Breast epithelium (tissue), 4 donors: ENCODE measurements at regions not wholly inside any gene's neighbourhood (a gene's known extent, or its start where the extent isn't known, plus 50 kb on each side); places are given as distances from the start of the nearest gene placed in this dataset.

Source experiments
- DNase-seq, 2 donors: peaks; one replicate each; pipeline ENCODE4 v3.0.0-alpha.2; 2019; ENCODE audit warnings: low spot score in 2 of 2
- H3K27ac ChIP-seq, 2 donors: fragments of 200-600 bp; sonication (generic) in 1 of 2; one replicate each; pipeline ENCODE4 v1.5.1; 2016 to 2019; ENCODE audit warnings: mild to moderate bottlenecking in 1 of 2
- H3K27me3 ChIP-seq, 2 donors: fragments of 200-600 bp; sonication (generic) in 1 of 2; one replicate each; pipeline versions ENCODE4 v1.5.1 to v1.6.0; 2017 to 2019; ENCODE audit warnings: control low read depth in 1 of 2, mild to moderate bottlenecking in 1 of 2
- H3K36me3 ChIP-seq: fragments of 200-600 bp; one replicate; pipeline ENCODE4 v1.5.1; 2019
- H3K4me1 ChIP-seq, 2 donors: fragments of 200-600 bp; sonication (generic); one replicate each; pipeline ENCODE4 v1.5.1; 2016 to 2019; ENCODE audit warnings: control low read depth in 1 of 2
- H3K4me3 ChIP-seq, 3 donors: fragments of 200-600 bp; sonication (generic); 1 replicate in 2 of 3; 2 replicates in 1 of 3; pipeline ENCODE4 v1.5.1; 2016 to 2019; ENCODE audit warnings: mild to moderate bottlenecking in 3 of 3, moderate library complexity in 2 of 3
- H3K9me3 ChIP-seq, 2 donors: fragments of 200-600 bp; sonication (generic) in 1 of 2; one replicate each; pipeline ENCODE4 v1.5.1; 2016 to 2019; ENCODE audit warnings: control low read depth in 1 of 2
- CTCF ChIP-seq, 3 donors: fragments of 450-650 bp; IDR thresholded peaks; one replicate each; pipeline ENCODE4 v1.5.1; 2016 to 2017; ENCODE audit warnings: antibody characterized with exemption in 3 of 3, mild to moderate bottlenecking in 3 of 3, moderate library complexity in 3 of 3
- POLR2A ChIP-seq: fragments of 450-650 bp; IDR thresholded peaks from one replicate; pipeline ENCODE4 v1.6.1; 2016; ENCODE audit warnings: antibody characterized with exemption, mild to moderate bottlenecking, moderate library complexity
- POLR2AphosphoS5 ChIP-seq, 3 donors: sonication (generic); formaldehyde crosslinking; IDR thresholded peaks; one replicate each; pipeline ENCODE4 v1.6.1; 2017; ENCODE audit warnings: antibody characterized with exemption in 3 of 3
- intact Hi-C: fragments of 100-400 bp; cut with DNase I; formaldehyde crosslinking; loops from one replicate; pipeline ENCODE4 v1.15.1; 2023; ENCODE audit warnings: low total_unique reads

- intact Hi-C loops = no loop called here
- Histone ChIP-seq H3K4me3 (no peak overlapping the region), H3K27me3 (no peaks in the 10 kb centered on the region), H3K36me3 (no peaks in the 10 kb centered on the region), H3K9me3 (no peaks in the 10 kb centered on the region), H3K27ac (no peak overlapping the region), H3K4me1 (no peaks in the 10 kb centered on the region)
- no peak for TF ChIP-seq POLR2AphosphoS5 (IDR thresholded peaks at IDR 0.05)
- TF ChIP-seq POLR2A = no peak
- TF ChIP-seq CTCF (IDR thresholded peaks at IDR 0.05) = no peak
- DNase-seq = no peak
Observed at GRCh38 chr1:198867182-198867581, 228.3 kb downstream of the PTPRC start.

GRCh38 chr1:198873696-198874230, 234.9 kb downstream of the PTPRC start:
- intact Hi-C loops = no loop called here
- H3K27ac ChIP-seq = no peak overlapping the region
- H3K4me1 ChIP-seq = no peaks in the 10 kb centered on the region
- no peaks in the 10 kb centered on the region for H3K36me3 ChIP-seq
- no peaks in the 10 kb centered on the region for H3K27me3 ChIP-seq
- DNase-seq = no peak
- H3K4me3 ChIP-seq = no peak overlapping the region
- no peaks in the 10 kb centered on the region for H3K9me3 ChIP-seq
- TF ChIP-seq POLR2A (no peak), CTCF (IDR thresholded peaks at IDR 0.05) (no peak), POLR2AphosphoS5 (IDR thresholded peaks at IDR 0.05) (no peak)

- no peak overlapping the region for H3K27ac ChIP-seq
- H3K27me3 ChIP-seq = no peaks in the 10 kb centered on the region
- H3K9me3 ChIP-seq = no peaks in the 10 kb centered on the region
- no peaks in the 10 kb centered on the region for H3K4me1 ChIP-seq
- DNase-seq = no peak
- H3K4me3 ChIP-seq = no peak overlapping the region
- H3K36me3 ChIP-seq = no peaks in the 10 kb centered on the region
- intact Hi-C loops = no loop called here
- TF ChIP-seq POLR2AphosphoS5 (IDR thresholded peaks at IDR 0.05) (no peak), POLR2A (no peak), CTCF (IDR thresholded peaks at IDR 0.05) (no peak)
Observed at GRCh38 chr1:198876371-198876871, 237.6 kb downstream of the PTPRC start.

- Histone ChIP-seq H3K27me3 (no peaks in the 10 kb centered on the region), H3K4me3 (no peak overlapping the region), H3K27ac (no peak overlapping the region), H3K4me1 (no peaks in the 10 kb centered on the region), H3K36me3 (no peaks in the 10 kb centered on the region), H3K9me3 (no peaks in the 10 kb centered on the region)
- intact Hi-C loops = no loop called here
- no peak for TF ChIP-seq POLR2AphosphoS5 (IDR thresholded peaks at IDR 0.05)
- no peak for TF ChIP-seq CTCF (IDR thresholded peaks at IDR 0.05)
- no peak for TF ChIP-seq POLR2A
- no peak for DNase-seq
Observed at GRCh38 chr1:198878566-198878965, 239.7 kb downstream of the PTPRC start.

GRCh38 chr1:198879711-198880306, 241.0 kb downstream of the PTPRC start:
- Histone ChIP-seq H3K27me3 (no peaks in the 10 kb centered on the region), H3K4me1 (no peaks in the 10 kb centered on the region), H3K9me3 (no peaks in the 10 kb centered on the region), H3K4me3 (no peak overlapping the region), H3K27ac (no peak overlapping the region), H3K36me3 (no peaks in the 10 kb centered on the region)
- TF ChIP-seq CTCF (IDR thresholded peaks at IDR 0.05) (no peak), POLR2AphosphoS5 (IDR thresholded peaks at IDR 0.05) (no peak), POLR2A (no peak)
- DNase-seq = no peak
- intact Hi-C loops = no loop called here
